ENCODE measurements at regions not wholly inside any gene's neighbourhood (a gene's known extent, or its start where the extent isn't known, plus 50 kb on each side); places are given as distances from the start of the nearest gene placed in this dataset.

DNA sequence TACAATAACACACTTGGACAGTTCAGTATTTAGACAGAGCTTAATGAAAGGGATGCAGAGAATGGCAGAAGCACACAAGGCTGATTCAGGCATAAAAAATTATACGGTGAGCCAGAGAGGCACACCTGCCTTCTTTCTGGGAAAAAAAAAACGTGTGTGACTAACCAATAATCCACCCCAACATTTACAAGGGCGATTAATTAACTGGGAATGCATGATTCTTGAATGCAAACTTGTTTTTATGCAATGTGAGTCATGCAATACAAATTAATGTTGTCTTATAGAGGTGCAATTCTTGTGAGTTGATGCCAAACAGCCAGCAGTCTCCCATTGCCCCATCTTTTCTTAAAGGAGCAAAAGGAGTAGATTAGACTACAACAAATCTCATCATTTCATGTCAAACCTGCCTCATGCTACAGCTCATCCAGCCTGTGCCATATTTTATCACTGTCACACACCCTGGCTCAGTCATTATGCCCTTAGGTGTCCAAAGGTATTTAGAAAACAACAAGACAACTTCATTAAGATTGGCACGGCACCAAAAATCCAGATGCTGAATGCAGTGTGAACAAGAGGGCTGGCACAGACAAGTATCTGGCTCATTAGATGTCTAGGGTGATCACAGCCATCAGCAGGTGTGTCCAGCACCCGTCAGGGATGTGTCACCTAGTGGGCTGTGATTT, 721.1 kb downstream of the EFNB2 start:
- H3K9me1 ChIP-seq (ENCODE audit: insufficient read depth, low read length): no peaks in the 10 kb centered on the region
- H3K4me2 ChIP-seq (ENCODE audit: low read depth, low read length): no peak overlapping the region
- DNase-seq (no peak), ATAC-seq (ENCODE audit: low read depth) (no peak)
- H2AK5ac ChIP-seq (ENCODE audit: low read depth, low read length): no peak overlapping the region
- no peak overlapping the region for H3K14ac ChIP-seq (replicated peaks; ENCODE audit: low read depth, low read length)
- no peak overlapping the region for H2AK9ac ChIP-seq (replicated peaks; ENCODE audit: low read depth, low read length, poor library complexity)
- BruUV-seq (replicated peaks): no TSS peak
- ChIA-PET CTCF (no interaction called here), POLR2A (ENCODE audit: unreplicated experiment) (no interaction called here)
- no peak overlapping the region for H2BK15ac ChIP-seq (ENCODE audit: low read depth, low read length)
- H2BK120ac ChIP-seq (ENCODE audit: low read depth, low read length): no peak overlapping the region
- no peaks in the 10 kb centered on the region for H3K9me3 ChIP-seq (ENCODE audit: control insufficient read depth, insufficient read depth, low read length)
- H2BK5ac ChIP-seq (ENCODE audit: low read depth, low read length, poor library complexity, severe bottlenecking): no peak overlapping the region
- H3K27me3 ChIP-seq (ENCODE audit: control insufficient read depth, insufficient read depth, low read length): no peaks in the 10 kb centered on the region
- WGBS, 2 experiments (ENCODE audit: extremely low coverage in 2 of 2, insufficient read length in 1 of 2): 83% methylated on average over 1 of the region's 5 CpGs; no CpG with 5 or more reads in 1 of the 2 experiments
- no peak overlapping the region for H3K4ac ChIP-seq (ENCODE audit: low read depth, low read length)
- H2BK20ac ChIP-seq (ENCODE audit: low read depth, low read length): no peak overlapping the region
- no peak overlapping the region for H3K9ac ChIP-seq (ENCODE audit: low read depth, low read length)
- H3K23ac ChIP-seq (ENCODE audit: low read depth, low read length): no peak overlapping the region
- H3K36me3 ChIP-seq (ENCODE audit: control insufficient read depth, insufficient read depth, low read length): no peaks in the 10 kb centered on the region
- no peaks in the 10 kb centered on the region for H3K79me1 ChIP-seq (ENCODE audit: low read depth in 1 of 2, low read length in 2 of 2)
- H3K4me3 ChIP-seq (ENCODE audit: insufficient read depth, low read depth, low read length): no peak overlapping the region
- no peaks in the 10 kb centered on the region for H4K20me1 ChIP-seq (ENCODE audit: insufficient read depth, low read length)
- dilution Hi-C loops (cut with HindIII; ENCODE audit: low sequenced_read_pairs, unreplicated experiment) (no loop called here), in situ Hi-C loops (cut with MboI; ENCODE audit: low sequenced_read_pairs) (no loop called here), intact Hi-C loops (cut with micrococcal nuclease) (no loop called here)
- H4K5ac ChIP-seq (ENCODE audit: low read depth, low read length): no peak overlapping the region
- H3K18ac ChIP-seq (ENCODE audit: low read depth, low read length): no peak overlapping the region
- TF ChIP-seq, protein P1, sequence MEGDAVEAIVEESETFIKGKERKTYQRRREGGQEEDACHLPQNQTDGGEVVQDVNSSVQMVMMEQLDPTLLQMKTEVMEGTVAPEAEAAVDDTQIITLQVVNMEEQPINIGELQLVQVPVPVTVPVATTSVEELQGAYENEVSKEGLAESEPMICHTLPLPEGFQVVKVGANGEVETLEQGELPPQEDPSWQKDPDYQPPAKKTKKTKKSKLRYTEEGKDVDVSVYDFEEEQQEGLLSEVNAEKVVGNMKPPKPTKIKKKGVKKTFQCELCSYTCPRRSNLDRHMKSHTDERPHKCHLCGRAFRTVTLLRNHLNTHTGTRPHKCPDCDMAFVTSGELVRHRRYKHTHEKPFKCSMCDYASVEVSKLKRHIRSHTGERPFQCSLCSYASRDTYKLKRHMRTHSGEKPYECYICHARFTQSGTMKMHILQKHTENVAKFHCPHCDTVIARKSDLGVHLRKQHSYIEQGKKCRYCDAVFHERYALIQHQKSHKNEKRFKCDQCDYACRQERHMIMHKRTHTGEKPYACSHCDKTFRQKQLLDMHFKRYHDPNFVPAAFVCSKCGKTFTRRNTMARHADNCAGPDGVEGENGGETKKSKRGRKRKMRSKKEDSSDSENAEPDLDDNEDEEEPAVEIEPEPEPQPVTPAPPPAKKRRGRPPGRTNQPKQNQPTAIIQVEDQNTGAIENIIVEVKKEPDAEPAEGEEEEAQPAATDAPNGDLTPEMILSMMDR (conservative IDR thresholded peaks at IDR 0.05; ENCODE audit: low read depth, low read length): no peak
- TF ChIP-seq CHD1 (IDR thresholded peaks at IDR 0.05; ENCODE audit: low read depth, low read length) (no peak), MAFK (IDR thresholded peaks at IDR 0.05; ENCODE audit: low read depth, low read length) (no peak), BHLHE40 (IDR thresholded peaks at IDR 0.05; ENCODE audit: low read depth, low read length) (no peak), FOS (IDR thresholded peaks at IDR 0.05; ENCODE audit: low read depth, low read length) (no peak), CEBPB (IDR thresholded peaks at IDR 0.05; ENCODE audit: low read depth, low read length) (no peak), RFX5 (IDR thresholded peaks at IDR 0.05; ENCODE audit: low read depth, low read length) (no peak), POLR2A (IDR thresholded peaks at IDR 0.05; ENCODE audit: low read depth, low read length) (no peak), NFE2L2 (IDR thresholded peaks at IDR 0.05; ENCODE audit: low read depth, low read length) (no peak)
- TF ChIP-seq, protein P2, sequence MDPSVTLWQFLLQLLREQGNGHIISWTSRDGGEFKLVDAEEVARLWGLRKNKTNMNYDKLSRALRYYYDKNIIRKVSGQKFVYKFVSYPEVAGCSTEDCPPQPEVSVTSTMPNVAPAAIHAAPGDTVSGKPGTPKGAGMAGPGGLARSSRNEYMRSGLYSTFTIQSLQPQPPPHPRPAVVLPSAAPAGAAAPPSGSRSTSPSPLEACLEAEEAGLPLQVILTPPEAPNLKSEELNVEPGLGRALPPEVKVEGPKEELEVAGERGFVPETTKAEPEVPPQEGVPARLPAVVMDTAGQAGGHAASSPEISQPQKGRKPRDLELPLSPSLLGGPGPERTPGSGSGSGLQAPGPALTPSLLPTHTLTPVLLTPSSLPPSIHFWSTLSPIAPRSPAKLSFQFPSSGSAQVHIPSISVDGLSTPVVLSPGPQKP (IDR thresholded peaks at IDR 0.05; ENCODE audit: borderline replicate concordance, low read depth, low read length): no peak
- H2AFZ ChIP-seq (replicated peaks; ENCODE audit: low read length, poor library complexity): peak overlapping the region; percentile 49
- H3K56ac ChIP-seq (ENCODE audit: extremely low read depth, insufficient read depth, low read length): no peak overlapping the region
- H3K4me1 ChIP-seq (ENCODE audit: control insufficient read depth, insufficient read depth, low read length): no peaks in the 10 kb centered on the region
- no peak overlapping the region for H4K8ac ChIP-seq (ENCODE audit: low read depth in 2 of 2, low read length in 2 of 2)
- no peak overlapping the region for H4K91ac ChIP-seq (ENCODE audit: insufficient read depth, low read depth, low read length)
- no peak overlapping the region for H3K27ac ChIP-seq (ENCODE audit: insufficient read depth, low read length)

Measured in IMR-90 (cell line).